CD4-positive, alpha-beta T cell treated with Interleukin-17A for 1 hour (primary cell): ENCODE measurements at regions not wholly inside any gene's neighbourhood (a gene's known extent, or its start where the extent isn't known, plus 50 kb on each side); places are given as distances from the start of the nearest gene placed in this dataset.

Source experiments
- DNase-seq: peaks from one replicate; pipeline ENCODE4 v3.0.0-alpha.2; 2020

GRCh38 chr1:13926556-13926955 lies 226.6 kb downstream of the PRDM2 start:
- DNase-seq = no peak

- no peak for DNase-seq
Measured at GRCh38 chr1:13927736-13928135, 227.7 kb downstream of the PRDM2 start.

- no peak for DNase-seq
Measured at GRCh38 chr1:13929313-13929712, 229.3 kb downstream of the PRDM2 start.

GRCh38 chr1:13930151-13930550 lies 230.2 kb downstream of the PRDM2 start:
- no peak for DNase-seq

- no peak for DNase-seq
Measured at GRCh38 chr1:13931226-13931625, 231.2 kb downstream of the PRDM2 start.

- DNase-seq = no peak
Measured at GRCh38 chr1:13935336-13935735, 235.3 kb downstream of the PRDM2 start.

GRCh38 chr1:13941315-13941714 lies 241.3 kb downstream of the PRDM2 start:
- DNase-seq = no peak

- no peak for DNase-seq
Measured at GRCh38 chr1:13943055-13943454, 243.1 kb downstream of the PRDM2 start.

GRCh38 chr1:13945856-13946255 lies 245.9 kb downstream of the PRDM2 start:
- DNase-seq = no peak

- DNase-seq = no peak
Measured at GRCh38 chr1:13947658-13948057, 247.7 kb downstream of the PRDM2 start.

GRCh38 chr1:13948396-13948795 lies 248.4 kb downstream of the PRDM2 start:
- no peak for DNase-seq

- no peak for DNase-seq
Measured at GRCh38 chr1:13948888-13949391, 249.0 kb downstream of the PRDM2 start.

GRCh38 chr1:13949546-13949945 lies 249.6 kb downstream of the PRDM2 start:
- DNase-seq = no peak

- no peak for DNase-seq
Measured at GRCh38 chr1:13950637-13951036, 250.6 kb downstream of the PRDM2 start.

GRCh38 chr1:13951793-13952751 lies 252.1 kb downstream of the PRDM2 start:
- no peak for DNase-seq

GRCh38 chr1:13952985-13953384 lies 253.0 kb downstream of the PRDM2 start:
- DNase-seq = no peak

GRCh38 chr1:13956393-13956792 lies 256.4 kb downstream of the PRDM2 start:
- DNase-seq = no peak

- peak; percentile 59 for DNase-seq
Measured at GRCh38 chr1:13960375-13960987, 260.5 kb downstream of the PRDM2 start.

- DNase-seq = no peak
Measured at GRCh38 chr1:13964768-13965167, 264.8 kb downstream of the PRDM2 start.

GRCh38 chr1:13965770-13966398 lies 265.9 kb downstream of the PRDM2 start:
- no peak for DNase-seq

- no peak for DNase-seq
Measured at GRCh38 chr1:13967707-13968106, 267.7 kb downstream of the PRDM2 start.

GRCh38 chr1:13968361-13968760 lies 268.4 kb downstream of the PRDM2 start:
- no peak for DNase-seq

- no peak for DNase-seq
Measured at GRCh38 chr1:13970631-13971247, 270.8 kb downstream of the PRDM2 start.
